ENCODE measurements at regions not wholly inside any gene's neighbourhood (a gene's known extent, or its start where the extent isn't known, plus 50 kb on each side); places are given as distances from the start of the nearest gene placed in this dataset.

GRCh38 chr3:106338582-106339214 is 469.9 kb upstream of the CBLB start:
- Histone ChIP-seq H3K4me3 (no peak overlapping the region), H3K27me3 (no peaks in the 10 kb centered on the region), H3K4me1 (no peaks in the 10 kb centered on the region), H3K9me3 (no peaks in the 10 kb centered on the region), H3K36me3 (no peaks in the 10 kb centered on the region), H3K27ac (no peak overlapping the region)
- DNase-seq: no peak
- TF ChIP-seq, protein P1, sequence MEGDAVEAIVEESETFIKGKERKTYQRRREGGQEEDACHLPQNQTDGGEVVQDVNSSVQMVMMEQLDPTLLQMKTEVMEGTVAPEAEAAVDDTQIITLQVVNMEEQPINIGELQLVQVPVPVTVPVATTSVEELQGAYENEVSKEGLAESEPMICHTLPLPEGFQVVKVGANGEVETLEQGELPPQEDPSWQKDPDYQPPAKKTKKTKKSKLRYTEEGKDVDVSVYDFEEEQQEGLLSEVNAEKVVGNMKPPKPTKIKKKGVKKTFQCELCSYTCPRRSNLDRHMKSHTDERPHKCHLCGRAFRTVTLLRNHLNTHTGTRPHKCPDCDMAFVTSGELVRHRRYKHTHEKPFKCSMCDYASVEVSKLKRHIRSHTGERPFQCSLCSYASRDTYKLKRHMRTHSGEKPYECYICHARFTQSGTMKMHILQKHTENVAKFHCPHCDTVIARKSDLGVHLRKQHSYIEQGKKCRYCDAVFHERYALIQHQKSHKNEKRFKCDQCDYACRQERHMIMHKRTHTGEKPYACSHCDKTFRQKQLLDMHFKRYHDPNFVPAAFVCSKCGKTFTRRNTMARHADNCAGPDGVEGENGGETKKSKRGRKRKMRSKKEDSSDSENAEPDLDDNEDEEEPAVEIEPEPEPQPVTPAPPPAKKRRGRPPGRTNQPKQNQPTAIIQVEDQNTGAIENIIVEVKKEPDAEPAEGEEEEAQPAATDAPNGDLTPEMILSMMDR (IDR thresholded peaks at IDR 0.05): no peak
- intact Hi-C loops (cut with DNase I): no loop called here
- no peak for ATAC-seq

DNA sequence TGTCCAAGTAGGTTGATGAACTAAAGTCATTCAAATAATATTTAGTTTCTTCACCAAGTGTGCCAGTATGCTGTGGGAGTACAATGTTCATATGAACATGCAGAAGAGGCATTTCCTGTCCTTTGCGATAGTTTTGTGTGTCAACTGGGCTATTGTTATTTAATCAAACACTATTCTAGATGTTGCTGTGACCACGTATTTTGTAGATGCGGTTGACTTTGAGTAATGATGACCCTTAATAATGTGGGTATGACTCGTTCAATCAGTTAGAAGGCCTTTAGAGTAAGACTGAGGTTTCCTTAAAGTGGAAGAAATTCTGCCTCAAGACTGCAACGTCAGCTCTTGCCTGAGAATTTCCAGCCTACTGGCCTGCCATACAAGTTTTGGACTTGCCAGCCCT is 470.7 kb upstream of the CBLB start:
- Histone ChIP-seq H3K4me1 (no peaks in the 10 kb centered on the region), H3K36me3 (no peaks in the 10 kb centered on the region), H3K27ac (no peak overlapping the region), H3K4me3 (no peak overlapping the region), H3K9me3 (no peaks in the 10 kb centered on the region), H3K27me3 (no peaks in the 10 kb centered on the region)
- ATAC-seq: no peak
- TF ChIP-seq, protein P1 (IDR thresholded peaks at IDR 0.05): no peak
- intact Hi-C loops (cut with DNase I): no loop called here
- no peak for DNase-seq

DNA sequence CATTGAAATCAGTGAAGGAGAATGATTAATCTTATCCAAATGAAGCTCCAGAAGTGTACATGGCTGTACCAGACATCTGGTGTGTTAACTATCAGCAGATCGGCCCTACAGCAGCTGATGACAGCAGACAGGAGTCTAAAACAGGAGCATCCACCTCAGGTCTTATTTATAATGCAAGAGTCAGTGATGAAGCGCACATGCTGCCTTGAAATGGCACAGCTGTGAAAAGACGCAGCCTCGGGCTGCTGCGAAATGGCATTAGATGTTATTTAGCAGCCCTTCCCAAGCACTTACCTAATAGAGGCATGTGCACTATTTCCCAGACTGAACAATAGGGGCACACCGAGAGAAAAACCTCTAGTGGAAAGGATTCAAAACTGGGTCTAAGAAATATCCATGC is 472.3 kb upstream of the CBLB start:
- Histone ChIP-seq H3K27ac (no peak overlapping the region), H3K4me1 (no peaks in the 10 kb centered on the region), H3K9me3 (no peaks in the 10 kb centered on the region), H3K27me3 (no peaks in the 10 kb centered on the region), H3K4me3 (peak overlapping the region; percentile 2), H3K36me3 (no peaks in the 10 kb centered on the region)
- TF ChIP-seq, protein P1 (IDR thresholded peaks at IDR 0.05): no peak
- DNase-seq (no peak), ATAC-seq (no peak)
- intact Hi-C loops (cut with DNase I): no loop called here

GRCh38 chr3:106341586-106342162 is 472.9 kb upstream of the CBLB start:
- ATAC-seq (no peak), DNase-seq (no peak)
- Histone ChIP-seq H3K27me3 (no peaks in the 10 kb centered on the region), H3K4me1 (no peaks in the 10 kb centered on the region), H3K4me3 (peak overlapping the region; percentile 2), H3K36me3 (no peaks in the 10 kb centered on the region), H3K9me3 (no peaks in the 10 kb centered on the region), H3K27ac (no peak overlapping the region)
- intact Hi-C loops (cut with DNase I): no loop called here
- TF ChIP-seq, protein P1 (IDR thresholded peaks at IDR 0.05): no peak

DNA sequence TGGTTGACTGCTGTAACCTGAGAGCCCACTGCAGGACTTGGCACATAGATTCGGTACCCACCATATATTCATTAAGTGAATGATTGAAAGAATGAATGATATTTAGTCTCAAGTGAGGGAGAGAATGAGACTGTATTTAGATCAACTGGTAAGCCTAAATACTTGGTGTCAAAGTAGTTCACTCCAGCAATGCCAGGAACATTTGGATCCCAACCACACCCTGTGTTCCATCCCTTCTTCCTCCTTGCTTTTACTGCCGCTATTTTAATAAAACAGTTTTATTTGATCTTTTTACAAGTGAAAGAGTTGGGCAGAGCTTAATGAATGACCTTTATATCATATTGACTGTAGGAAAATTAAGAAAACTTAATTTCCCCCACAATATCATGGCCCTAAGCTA is 473.6 kb upstream of the CBLB start:
- no peak overlapping the region for H3K27ac ChIP-seq
- H3K4me1 ChIP-seq: no peaks in the 10 kb centered on the region
- DNase-seq (no peak), ATAC-seq (no peak)
- H3K27me3 ChIP-seq: no peaks in the 10 kb centered on the region
- no peaks in the 10 kb centered on the region for H3K36me3 ChIP-seq
- H3K4me3 ChIP-seq: no peak overlapping the region
- intact Hi-C loops (cut with DNase I): no loop called here
- TF ChIP-seq, protein P1 (IDR thresholded peaks at IDR 0.05): no peak
- H3K9me3 ChIP-seq: no peaks in the 10 kb centered on the region
